Endothelial cell (in vitro differentiated cells): ENCODE measurements at regions not wholly inside any gene's neighbourhood (a gene's known extent, or its start where the extent isn't known, plus 50 kb on each side); places are given as distances from the start of the nearest gene placed in this dataset.

Experiments
- DNase-seq: peaks from one replicate; pipeline ENCODE4 v3.0.0; 2021; ENCODE audit warnings: low spot score
- H3K27ac Mint-ChIP-seq: one replicate; pipeline ENCODE4 v1.8.0; 2021; ENCODE audit warnings: mixed read lengths, inconsistent platforms; ENCODE audit not compliant: unreplicated experiment
- H3K27me3 Mint-ChIP-seq: one replicate; pipeline ENCODE4 v1.8.0; 2021; ENCODE audit warnings: mild to moderate bottlenecking, moderate library complexity, mixed read lengths, inconsistent platforms; ENCODE audit not compliant: unreplicated experiment
- H3K36me3 Mint-ChIP-seq: one replicate; pipeline ENCODE4 v1.8.0; 2021; ENCODE audit warnings: mild to moderate bottlenecking, low read depth, mixed read lengths, inconsistent platforms; ENCODE audit not compliant: unreplicated experiment
- H3K4me1 Mint-ChIP-seq: one replicate; pipeline ENCODE4 v1.8.0; 2021; ENCODE audit warnings: mild to moderate bottlenecking, mixed read lengths, inconsistent platforms; ENCODE audit not compliant: unreplicated experiment
- H3K4me3 Mint-ChIP-seq: one replicate; pipeline ENCODE4 v1.8.0; 2021; ENCODE audit warnings: mild to moderate bottlenecking, mixed read lengths, inconsistent platforms; ENCODE audit not compliant: unreplicated experiment
- H3K9me3 Mint-ChIP-seq: one replicate; pipeline ENCODE4 v1.8.0; 2021; ENCODE audit warnings: mixed read lengths, inconsistent platforms; ENCODE audit not compliant: unreplicated experiment
- TF ChIP-seq, protein P1 (sequence below): fragments of 200-600 bp; sonication (generic); IDR thresholded peaks from one replicate; pipeline ENCODE4 v1.5.0; 2021; ENCODE audit warnings: antibody characterized with exemption; ENCODE audit not compliant: unreplicated experiment

DNA sequence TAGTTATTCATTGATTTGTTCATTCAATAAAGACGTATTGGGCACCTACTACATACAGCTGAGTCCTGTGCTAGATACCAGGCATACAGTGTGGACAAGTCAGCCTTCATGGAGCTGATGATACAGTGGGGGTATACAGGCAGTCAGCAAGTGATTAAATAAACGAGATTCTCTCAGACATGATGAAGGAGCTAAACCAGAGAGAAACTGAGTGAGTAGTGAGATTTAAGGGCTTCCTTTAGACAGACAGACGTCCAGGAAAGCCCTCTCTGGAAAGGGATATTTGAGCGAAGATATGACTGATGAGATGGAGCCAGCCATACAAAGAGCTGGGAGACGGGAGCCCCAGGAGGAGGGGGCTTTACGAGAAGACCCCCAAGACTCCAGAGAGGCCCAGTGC, 122.6 kb upstream of the MYCN start:
- Mint-ChIP-seq H3K4me1 (peaks cover 12% of the 10 kb centered on the region), H3K4me3 (peak overlapping the region; percentile 44)

DNA sequence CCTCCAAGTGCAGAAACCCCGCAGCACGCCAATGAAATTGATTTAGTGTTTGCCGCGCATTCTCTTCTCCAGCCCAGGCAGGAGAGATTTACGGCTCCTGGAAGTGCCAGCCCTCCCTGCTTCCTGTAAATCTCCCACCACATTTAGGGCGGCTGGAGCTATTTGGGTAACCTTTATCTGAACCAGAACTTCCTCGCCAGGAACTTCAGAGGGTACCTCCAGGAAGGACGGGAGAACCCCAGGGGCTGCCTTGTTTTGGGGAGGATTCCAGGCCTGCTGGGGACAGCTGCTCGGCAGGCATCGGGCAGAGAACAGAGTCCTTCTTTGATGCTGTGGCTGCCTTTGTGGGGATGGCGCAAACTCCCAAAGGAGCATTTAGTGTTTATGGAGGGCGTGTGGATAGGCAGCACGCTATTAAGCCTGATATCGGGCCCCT, 122.0 kb upstream of the MYCN start:
- H3K4me1 Mint-ChIP-seq, result peaks cover 12% of the 10 kb centered on the region
- H3K27ac Mint-ChIP-seq, result no peak overlapping the region

More for the DNA sequence above, 122.6 kb upstream of the MYCN start:
- no peaks in the 10 kb centered on the region for H3K36me3 Mint-ChIP-seq
- DNase-seq, result no peak
- H3K27ac Mint-ChIP-seq, result no peak overlapping the region
- no peaks in the 10 kb centered on the region for H3K9me3 Mint-ChIP-seq
- TF ChIP-seq, protein P1, sequence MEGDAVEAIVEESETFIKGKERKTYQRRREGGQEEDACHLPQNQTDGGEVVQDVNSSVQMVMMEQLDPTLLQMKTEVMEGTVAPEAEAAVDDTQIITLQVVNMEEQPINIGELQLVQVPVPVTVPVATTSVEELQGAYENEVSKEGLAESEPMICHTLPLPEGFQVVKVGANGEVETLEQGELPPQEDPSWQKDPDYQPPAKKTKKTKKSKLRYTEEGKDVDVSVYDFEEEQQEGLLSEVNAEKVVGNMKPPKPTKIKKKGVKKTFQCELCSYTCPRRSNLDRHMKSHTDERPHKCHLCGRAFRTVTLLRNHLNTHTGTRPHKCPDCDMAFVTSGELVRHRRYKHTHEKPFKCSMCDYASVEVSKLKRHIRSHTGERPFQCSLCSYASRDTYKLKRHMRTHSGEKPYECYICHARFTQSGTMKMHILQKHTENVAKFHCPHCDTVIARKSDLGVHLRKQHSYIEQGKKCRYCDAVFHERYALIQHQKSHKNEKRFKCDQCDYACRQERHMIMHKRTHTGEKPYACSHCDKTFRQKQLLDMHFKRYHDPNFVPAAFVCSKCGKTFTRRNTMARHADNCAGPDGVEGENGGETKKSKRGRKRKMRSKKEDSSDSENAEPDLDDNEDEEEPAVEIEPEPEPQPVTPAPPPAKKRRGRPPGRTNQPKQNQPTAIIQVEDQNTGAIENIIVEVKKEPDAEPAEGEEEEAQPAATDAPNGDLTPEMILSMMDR, result no peak
- H3K27me3 Mint-ChIP-seq, result peaks cover 6% of the 10 kb centered on the region

DNA sequence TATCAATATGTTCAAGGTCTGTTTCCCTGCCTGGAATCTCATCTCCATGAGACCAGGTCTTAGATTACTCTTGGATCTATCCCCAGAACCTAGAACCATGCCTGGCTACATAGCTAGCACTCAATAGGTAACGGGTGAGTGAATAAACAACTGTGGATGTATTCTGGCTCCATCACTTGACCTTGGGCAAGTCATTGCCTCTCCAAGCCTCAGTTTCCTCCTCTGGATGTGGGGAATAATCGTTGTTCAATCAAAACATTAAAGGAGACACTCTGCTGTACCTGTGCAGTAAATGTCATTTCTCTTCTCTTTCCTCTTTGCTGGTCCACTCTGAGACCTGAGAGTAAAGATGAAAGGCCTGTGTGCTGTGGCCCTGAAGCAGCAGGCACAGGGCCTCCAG, 121.5 kb upstream of the MYCN start:
- Mint-ChIP-seq H3K4me1 (peaks cover 12% of the 10 kb centered on the region), H3K9me3 (no peaks in the 10 kb centered on the region), H3K4me3 (no peak overlapping the region), H3K27ac (no peak overlapping the region), H3K36me3 (no peaks in the 10 kb centered on the region), H3K27me3 (peaks cover 6% of the 10 kb centered on the region)
- TF ChIP-seq, protein P1, result no peak
- no peak for DNase-seq

More for the DNA sequence above, 122.0 kb upstream of the MYCN start:
- TF ChIP-seq, protein P1, result no peak
- Mint-ChIP-seq H3K36me3 (no peaks in the 10 kb centered on the region), H3K27me3 (peaks cover 6% of the 10 kb centered on the region), H3K4me3 (no peak overlapping the region), H3K9me3 (no peaks in the 10 kb centered on the region)
- DNase-seq, result no peak

DNA sequence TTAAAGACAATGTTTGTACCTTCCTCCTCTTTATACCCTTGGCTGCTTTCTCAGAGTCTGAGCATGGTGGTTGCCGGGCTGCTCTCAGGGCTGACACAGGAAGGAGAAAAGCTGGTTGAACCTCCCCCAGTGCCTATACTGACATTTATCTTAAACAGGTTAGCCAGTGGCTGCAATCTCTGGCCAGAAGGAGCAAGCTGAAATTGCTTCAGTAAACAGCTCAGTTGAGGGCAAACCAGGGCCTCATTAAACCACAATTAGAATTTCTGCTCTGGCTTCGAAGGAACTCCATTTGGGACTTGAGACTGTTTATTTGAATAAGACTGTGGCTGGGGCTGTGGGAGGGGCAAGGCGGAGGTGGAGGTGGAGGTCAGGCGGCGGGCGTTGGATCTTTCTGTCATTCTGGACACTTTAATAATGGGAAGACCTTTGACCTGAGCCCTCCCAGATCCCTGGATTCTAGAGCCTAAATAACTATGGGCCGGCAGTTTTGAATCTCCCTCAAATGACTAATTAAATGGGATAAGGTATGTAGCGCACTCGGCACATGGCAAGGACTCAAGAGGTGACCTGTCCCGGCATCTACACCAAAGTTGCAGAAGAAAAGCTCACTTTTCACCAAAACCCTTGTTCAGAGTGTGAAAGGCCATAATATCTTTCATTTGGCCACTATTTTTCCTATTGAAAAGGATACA, 120.6 kb upstream of the MYCN start:
- TF ChIP-seq, protein P1, result no peak
- Mint-ChIP-seq H3K4me3 (no peak overlapping the region), H3K36me3 (no peaks in the 10 kb centered on the region), H3K9me3 (no peaks in the 10 kb centered on the region), H3K27me3 (peaks cover 6% of the 10 kb centered on the region), H3K4me1 (peaks cover 9% of the 10 kb centered on the region), H3K27ac (no peak overlapping the region)
- no peak for DNase-seq

DNA sequence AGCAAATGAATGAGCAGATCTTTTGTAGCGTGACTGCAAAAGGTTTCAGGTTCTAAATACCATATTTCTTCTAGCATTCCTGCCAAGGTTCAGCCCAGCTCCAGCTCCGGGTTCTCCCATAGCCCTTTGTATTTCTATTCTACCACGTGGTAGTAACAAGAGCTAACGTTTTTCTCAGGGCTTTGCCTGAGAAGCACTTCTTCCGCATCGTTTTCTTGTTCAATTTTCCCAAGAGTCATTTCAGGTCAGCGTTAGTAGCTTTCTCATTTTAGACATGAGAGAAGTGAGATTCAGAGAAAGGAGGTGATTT, 120.1 kb upstream of the MYCN start:
- DNase-seq, result no peak
- no peak overlapping the region for H3K27ac Mint-ChIP-seq
- H3K27me3 Mint-ChIP-seq, result peaks cover 4% of the 10 kb centered on the region
- no peaks in the 10 kb centered on the region for H3K36me3 Mint-ChIP-seq
- H3K4me3 Mint-ChIP-seq, result no peak overlapping the region
- TF ChIP-seq, protein P1, result no peak
- peaks cover 4% of the 10 kb centered on the region for H3K4me1 Mint-ChIP-seq
- no peaks in the 10 kb centered on the region for H3K9me3 Mint-ChIP-seq
